GM12878 (cell line): ENCODE measurements at regions not wholly inside any gene's neighbourhood (a gene's known extent, or its start where the extent isn't known, plus 50 kb on each side); places are given as distances from the start of the nearest gene placed in this dataset.

Source experiments
- ATAC-seq: fragments of 200-7000 bp; cut with Tn5 transposase; 3 replicates; pipeline ENCODE4 v1.9.1; 2020; ENCODE audit warnings: mild to moderate bottlenecking, moderate library complexity
- BruUV-seq: library from RNA; stranded (reverse); fragments of 400-500 nt; replicated peaks from 2 replicates; lab custom pipeline; 2021; lab: Mats Ljungman, UMichigan
- CTCF ChIA-PET: fragments of 300-600 bp; sonication (Branson Sonifier 250); formaldehyde crosslinking; extraction: SDS; loops from one replicate; lab custom pipeline; 2021; ENCODE audit warnings: inconsistent platforms; lab: Yijun Ruan, JAX
- POLR2A ChIA-PET: fragments of 350-600 bp; formaldehyde crosslinking; extraction: SDS; loops from one replicate; lab custom pipeline; 2021; ENCODE audit warnings: inconsistent platforms; lab: Charles Lee
- RAD21 ChIA-PET: fragments of 300-600 bp; sonication (Branson Sonifier 250); formaldehyde crosslinking; loops from one replicate; lab custom pipeline; 2023; ENCODE audit warnings: antibody characterized with exemption; ENCODE audit not compliant: unreplicated experiment; lab: Charles Lee
- SMC1A ChIA-PET: fragments of 300-600 bp; sonication (Branson Sonifier 250); formaldehyde crosslinking; loops from one replicate; lab custom pipeline; 2023; ENCODE audit not compliant: unreplicated experiment, uncharacterized antibody; lab: Charles Lee
- DNase-seq: peaks from one replicate; pipeline ENCODE4 v3.0.0-alpha.2; 2011; ENCODE audit warnings: low read depth, low spot score
- FAIRE-seq: peaks from 3 replicates; lab custom pipeline; 2011; peaks lifted over from hg19 to GRCh38; lab: Jason Lieb, UNC
- H2AFZ ChIP-seq: 2 replicates; pipeline ENCODE4 v1.6.0; 2011; ENCODE audit warnings: low read depth, low read length, control low read depth; ENCODE audit not compliant: control insufficient read depth
- H3K27ac ChIP-seq: 2 replicates; pipeline ENCODE4 v1.5.1; 2011; ENCODE audit warnings: control low read depth; ENCODE audit not compliant: control insufficient read depth, insufficient read depth
- H3K27me3 ChIP-seq, 2 experiments: replicated peaks in 1 of 2; 2 replicates each; pipeline versions ENCODE4 v1.6.0 to v1.6.1; 2011; ENCODE audit warnings: low read length in 1 of 2; ENCODE audit not compliant: control insufficient read depth in 2 of 2, insufficient read depth in 2 of 2
- H3K36me3 ChIP-seq, 2 experiments: 2 replicates each; pipeline ENCODE4 v1.5.1; 2011; ENCODE audit warnings: low read length in 1 of 2; ENCODE audit not compliant: control insufficient read depth in 2 of 2, insufficient read depth in 2 of 2
- H3K4me1 ChIP-seq: 2 replicates; pipeline ENCODE4 v1.6.1; 2011; ENCODE audit warnings: mild to moderate bottlenecking, low read length, moderate library complexity, mixed read lengths; ENCODE audit not compliant: control insufficient read depth, insufficient read depth
- H3K4me2 ChIP-seq: 2 replicates; pipeline ENCODE4 v1.6.0; 2011; ENCODE audit warnings: control low read depth; ENCODE audit not compliant: control insufficient read depth, insufficient read depth
- H3K4me3 ChIP-seq: fragments of 200-600 bp; sonication (generic); 2 replicates; pipeline ENCODE4 v1.5.1; 2016
- H3K79me2 ChIP-seq: 2 replicates; pipeline ENCODE4 v1.6.0; 2011; ENCODE audit warnings: low read length; ENCODE audit not compliant: control insufficient read depth, insufficient read depth
- H3K9ac ChIP-seq: 2 replicates; pipeline ENCODE4 v1.8.0; 2011; ENCODE audit warnings: low read length, control low read depth, mixed read lengths; ENCODE audit not compliant: control insufficient read depth, insufficient read depth
- H3K9me3 ChIP-seq: replicated peaks from 3 replicates; pipeline ENCODE4 v1.5.1; 2011; ENCODE audit warnings: mild to moderate bottlenecking, low read length; ENCODE audit not compliant: control insufficient read depth, insufficient read depth
- H4K20me1 ChIP-seq: 2 replicates; pipeline ENCODE4 v1.6.0; 2011; ENCODE audit not compliant: control insufficient read depth, insufficient read depth
- BRCA1 ChIP-seq: IDR thresholded peaks from 2 replicates; pipeline ENCODE4 v1.6.1; 2011; ENCODE audit warnings: low read depth, low read length, improper control_type of control experiment
- ESRRA ChIP-seq: IDR thresholded peaks from 2 replicates; pipeline ENCODE4 v1.6.1; 2012; ENCODE audit warnings: mild to moderate bottlenecking, low read length, improper control_type of control experiment
- GABPA ChIP-seq: IDR thresholded peaks from 2 replicates; pipeline ENCODE4 v1.6.1; 2014; ENCODE audit warnings: antibody characterized with exemption, low read depth, mild to moderate bottlenecking, inconsistent platforms
- KAT2A ChIP-seq: conservative IDR thresholded peaks from 2 replicates; pipeline ENCODE4 v1.6.1; 2011; ENCODE audit warnings: low read depth, low read length; ENCODE audit not compliant: control insufficient read depth
- MTA3 ChIP-seq: IDR thresholded peaks from 2 replicates; pipeline ENCODE4 v1.6.1; 2012; ENCODE audit warnings: low read length, inconsistent platforms, borderline replicate concordance
- NFYB ChIP-seq: IDR thresholded peaks from 2 replicates; pipeline ENCODE4 v1.6.1; 2011; ENCODE audit warnings: low read depth, mild to moderate bottlenecking, low read length, improper control_type of control experiment, moderate library complexity; ENCODE audit not compliant: insufficient read depth
- RAD21 ChIP-seq: IDR thresholded peaks from 2 replicates; pipeline ENCODE4 v1.6.1; 2011; ENCODE audit warnings: mild to moderate bottlenecking, low read depth, low read length, moderate library complexity; ENCODE audit not compliant: insufficient read depth
- RCOR1 ChIP-seq: conservative IDR thresholded peaks from 2 replicates; pipeline ENCODE4 v1.6.1; 2012; ENCODE audit warnings: low read depth, low read length, improper control_type of control experiment
- RELA ChIP-seq: fragments of 450-650 bp; IDR thresholded peaks from 2 replicates; pipeline ENCODE4 v1.8.0; 2014; ENCODE audit warnings: borderline replicate concordance; ENCODE audit not compliant: partially characterized antibody
- SREBF2 ChIP-seq: IDR thresholded peaks from 2 replicates; pipeline ENCODE4 v1.6.1; 2012; ENCODE audit warnings: mild to moderate bottlenecking, low read length
- TCF3 ChIP-seq: IDR thresholded peaks from 2 replicates; pipeline ENCODE4 v1.6.1; 2012; ENCODE audit warnings: low read depth, mild to moderate bottlenecking, low read length, borderline replicate concordance; ENCODE audit not compliant: insufficient read depth
- YBX1 ChIP-seq: fragments of 450-650 bp; IDR thresholded peaks from 2 replicates; pipeline ENCODE4 v1.6.1; 2016; ENCODE audit warnings: antibody characterized with exemption
- ZBTB33 ChIP-seq: fragments of 450-650 bp; IDR thresholded peaks from 2 replicates; pipeline ENCODE4 v1.6.1; 2017; ENCODE audit warnings: mild to moderate bottlenecking
- ZNF217 ChIP-seq: fragments of 450-650 bp; IDR thresholded peaks from 2 replicates; pipeline ENCODE4 v1.6.1; 2017; ENCODE audit warnings: antibody characterized with exemption, mild to moderate bottlenecking
- ZNF687 ChIP-seq: fragments of 450-650 bp; IDR thresholded peaks from 2 replicates; pipeline ENCODE4 v1.6.1; 2017; ENCODE audit warnings: mild to moderate bottlenecking, moderate library complexity
- WGBS: methylation state at CpG from one replicate; pipeline ENCODE4 v1.1.6; 2016; ENCODE audit warnings: low lambda C conversion rate; ENCODE audit not compliant: insufficient replicate concordance, insufficient coverage; ENCODE audit errors: missing lambda C conversion rate; 5-methylcytosine and 5-hydroxymethylcytosine counted together
- in situ Hi-C: fragments of 300-500 bp; cut with MboI; formaldehyde crosslinking; loops from 9 replicates; pipeline ENCODE4 v1.14.3; 2018; ENCODE audit warnings: mixed read lengths
- intact Hi-C: fragments of 100-400 bp; cut with micrococcal nuclease; formaldehyde crosslinking; loops from one replicate; pipeline ENCODE4 v1.14.2; 2022; ENCODE audit not compliant: unreplicated experiment
- TF ChIP-seq, protein P1 (sequence below): fragments of 450-650 bp; conservative IDR thresholded peaks from 2 replicates; pipeline ENCODE4 v1.6.1; 2017; ENCODE audit warnings: mild to moderate bottlenecking, moderate library complexity

GRCh38 chr15:98428253-98428989 lies 219.9 kb upstream of the IGF1R start (continued):
- TF ChIP-seq, protein P1, sequence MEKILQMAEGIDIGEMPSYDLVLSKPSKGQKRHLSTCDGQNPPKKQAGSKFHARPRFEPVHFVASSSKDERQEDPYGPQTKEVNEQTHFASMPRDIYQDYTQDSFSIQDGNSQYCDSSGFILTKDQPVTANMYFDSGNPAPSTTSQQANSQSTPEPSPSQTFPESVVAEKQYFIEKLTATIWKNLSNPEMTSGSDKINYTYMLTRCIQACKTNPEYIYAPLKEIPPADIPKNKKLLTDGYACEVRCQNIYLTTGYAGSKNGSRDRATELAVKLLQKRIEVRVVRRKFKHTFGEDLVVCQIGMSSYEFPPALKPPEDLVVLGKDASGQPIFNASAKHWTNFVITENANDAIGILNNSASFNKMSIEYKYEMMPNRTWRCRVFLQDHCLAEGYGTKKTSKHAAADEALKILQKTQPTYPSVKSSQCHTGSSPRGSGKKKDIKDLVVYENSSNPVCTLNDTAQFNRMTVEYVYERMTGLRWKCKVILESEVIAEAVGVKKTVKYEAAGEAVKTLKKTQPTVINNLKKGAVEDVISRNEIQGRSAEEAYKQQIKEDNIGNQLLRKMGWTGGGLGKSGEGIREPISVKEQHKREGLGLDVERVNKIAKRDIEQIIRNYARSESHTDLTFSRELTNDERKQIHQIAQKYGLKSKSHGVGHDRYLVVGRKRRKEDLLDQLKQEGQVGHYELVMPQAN = no peak
- no peak for TF ChIP-seq SREBF2
- TF ChIP-seq MTA3 = no peak

DNA sequence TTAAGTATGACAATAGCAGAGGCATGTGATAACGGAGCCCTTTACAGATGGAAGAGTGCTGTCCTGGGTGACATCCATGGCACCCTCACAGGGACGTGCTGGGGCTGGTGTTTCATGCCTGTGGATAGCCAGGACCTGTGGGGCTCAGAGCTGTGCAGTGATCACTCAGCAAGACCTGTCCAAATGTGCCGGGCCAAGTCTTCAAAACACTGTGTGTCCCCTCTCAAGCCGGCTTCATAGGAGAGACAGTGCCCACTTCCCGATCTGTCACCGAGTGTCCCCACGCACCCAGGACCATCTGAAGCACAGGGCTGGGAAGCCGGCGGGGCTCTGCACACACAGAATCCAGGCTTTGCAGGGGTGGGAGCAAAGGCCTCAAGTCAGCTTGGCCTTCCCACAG lies 217.2 kb upstream of the IGF1R start:
- in situ Hi-C loops = no loop called here
- POLR2A ChIA-PET = no interaction called here
- TF ChIP-seq ZNF687 (no peak), ESRRA (no peak), RAD21 (no peak), KAT2A (no peak), ZNF217 (no peak), GABPA (no peak), YBX1 (no peak), RELA (no peak), TCF3 (no peak), NFYB (no peak), RCOR1 (no peak), BRCA1 (no peak), ZBTB33 (no peak)

More for the DNA sequence above, 217.2 kb upstream of the IGF1R start:
- no peaks in the 10 kb centered on the region for H3K36me3 ChIP-seq
- 59% methylated on average over 9 of the region's 9 CpGs for WGBS
- SMC1A ChIA-PET = no interaction called here
- H3K4me3 ChIP-seq = no peak overlapping the region
- RAD21 ChIA-PET = no interaction called here
- H4K20me1 ChIP-seq = no peaks in the 10 kb centered on the region
- no peak overlapping the region for H3K4me2 ChIP-seq
- DNase-seq = no peak
- intact Hi-C loops = no loop called here
- no peak overlapping the region for H2AFZ ChIP-seq
- no peak for ATAC-seq
- no peaks in the 10 kb centered on the region for H3K79me2 ChIP-seq
- CTCF ChIA-PET = interaction anchor here (1.8 kb wide), 1 partner anchor 119 kb away, joined by 6 read pairs; no protein-coding TSS in a partner anchor
- no peaks in the 10 kb centered on the region; the same call in 2 of the 3 replicates for H3K9me3 ChIP-seq
- H3K4me1 ChIP-seq = no peaks in the 10 kb centered on the region
- H3K27ac ChIP-seq = no peak overlapping the region
- peaks cover 0 to 4% of the 10 kb centered on the region in 2 experiments; a peak in 2 of 4 replicates for H3K27me3 ChIP-seq
- BruUV-seq = no TSS peak
- H3K9ac ChIP-seq = no peak overlapping the region
- FAIRE-seq = no peak
